HL-60 (cell line): ENCODE measurements at regions not wholly inside any gene's neighbourhood (a gene's known extent, or its start where the extent isn't known, plus 50 kb on each side); places are given as distances from the start of the nearest gene placed in this dataset.
"Not testable (repeated sequence)": the region's sequence is repeated elsewhere in the genome, so short reads cannot be mapped to it uniquely, and the experiment has no call there.

Source experiments
- DNase-seq, 2 experiments: peaks; one replicate each; pipeline ENCODE4 v3.0.0-alpha.2; 2010 to 2020; ENCODE audit warnings: low read depth in 1 of 2, low spot score in 1 of 2
- H3K27ac ChIP-seq: fragments of 250-450 bp; sonication (Bioruptor Pico); replicated peaks from 2 replicates; pipeline ENCODE4 v1.5.1; 2020; ENCODE audit warnings: mild to moderate bottlenecking, moderate library complexity
- H3K27me3 ChIP-seq: fragments of 250-450 bp; sonication (Bioruptor Pico); 2 replicates; pipeline ENCODE4 v1.5.1; 2021; ENCODE audit warnings: mild to moderate bottlenecking, moderate library complexity; ENCODE audit not compliant: insufficient read depth, poor library complexity, severe bottlenecking
- H3K4me3 ChIP-seq: replicated peaks from 2 replicates; pipeline ENCODE4 v1.5.1; 2011; ENCODE audit warnings: mild to moderate bottlenecking, control low read depth, low read length; ENCODE audit not compliant: insufficient read depth
- CTCF ChIP-seq: IDR thresholded peaks from one replicate; pipeline ENCODE4 v1.5.1; 2011; ENCODE audit warnings: low read length, control low read depth, inconsistent platforms; ENCODE audit not compliant: insufficient read depth
- GABPA ChIP-seq: IDR thresholded peaks from 2 replicates; pipeline ENCODE4 v1.6.1; 2012; ENCODE audit warnings: low read depth
- POLR2AphosphoS5 ChIP-seq: IDR thresholded peaks from 2 replicates; pipeline ENCODE4 v1.6.1; 2012; ENCODE audit warnings: low read depth
- REST ChIP-seq: IDR thresholded peaks from 2 replicates; pipeline ENCODE4 v1.6.1; 2012; ENCODE audit warnings: low read depth; ENCODE audit not compliant: insufficient replicate concordance
- SPI1 ChIP-seq: IDR thresholded peaks from 2 replicates; pipeline ENCODE4 v1.6.1; 2012; ENCODE audit warnings: low read depth, mild to moderate bottlenecking, borderline replicate concordance

- H3K27ac ChIP-seq, result no peak overlapping the region
- TF ChIP-seq POLR2AphosphoS5 (no peak), SPI1 (no peak), REST (no peak), CTCF (no peak), GABPA (no peak)
- H3K27me3 ChIP-seq, result no peaks in the 10 kb centered on the region
- DNase-seq, result no peak
- H3K4me3 ChIP-seq, result no peak overlapping the region
Observed at GRCh38 chr5:103741984-103742383, 179.4 kb upstream of the NUDT12 start.

GRCh38 chr5:103736343-103736742, 173.8 kb upstream of the NUDT12 start:
- not testable (repeated sequence) for H3K4me3 ChIP-seq, H3K27ac ChIP-seq, H3K27me3 ChIP-seq, DNase-seq

GRCh38 chr5:103724271-103724670, 161.7 kb upstream of the NUDT12 start:
- H3K27me3 ChIP-seq, result no peaks in the 10 kb centered on the region
- TF ChIP-seq REST, result no peak
- TF ChIP-seq SPI1, result no peak
- no peak for TF ChIP-seq POLR2AphosphoS5
- no peak for TF ChIP-seq GABPA
- TF ChIP-seq CTCF, result no peak
- no peak overlapping the region for H3K4me3 ChIP-seq
- no peak overlapping the region for H3K27ac ChIP-seq
- no peak for DNase-seq

GRCh38 chr5:103721183-103721582, 158.6 kb upstream of the NUDT12 start:
- TF ChIP-seq CTCF (no peak), POLR2AphosphoS5 (no peak), REST (no peak), GABPA (no peak), SPI1 (no peak)
- Histone ChIP-seq H3K27me3 (no peaks in the 10 kb centered on the region), H3K4me3 (no peak overlapping the region), H3K27ac (no peak overlapping the region)
- DNase-seq, result no peak
